ENCODE measurements at regions not wholly inside any gene's neighbourhood (a gene's known extent, or its start where the extent isn't known, plus 50 kb on each side); places are given as distances from the start of the nearest gene placed in this dataset.

GRCh38 chr10:116000151-116000842 lies 272.7 kb downstream of the GFRA1 start:
- Histone ChIP-seq H3K9me3 (ENCODE audit: low read depth) (no peaks in the 10 kb centered on the region), H3K4me1 (ENCODE audit: low read depth) (peaks cover 10% of the 10 kb centered on the region), H3K36me3 (no peaks in the 10 kb centered on the region), H3K27me3 (no peaks in the 10 kb centered on the region), H3K4me3 (no peak overlapping the region), H3K27ac (no peak overlapping the region)
- no peak for TF ChIP-seq CTCF (IDR thresholded peaks at IDR 0.05; ENCODE audit: low read depth, low read length)
- DNase-seq (ENCODE audit: low read depth in 1 of 2, low spot score in 1 of 2) = no peak

All from cardiac muscle cell (in vitro differentiated cells and primary cell).